ENCODE measurements at regions not wholly inside any gene's neighbourhood (a gene's known extent, or its start where the extent isn't known, plus 50 kb on each side); places are given as distances from the start of the nearest gene placed in this dataset.

DNA sequence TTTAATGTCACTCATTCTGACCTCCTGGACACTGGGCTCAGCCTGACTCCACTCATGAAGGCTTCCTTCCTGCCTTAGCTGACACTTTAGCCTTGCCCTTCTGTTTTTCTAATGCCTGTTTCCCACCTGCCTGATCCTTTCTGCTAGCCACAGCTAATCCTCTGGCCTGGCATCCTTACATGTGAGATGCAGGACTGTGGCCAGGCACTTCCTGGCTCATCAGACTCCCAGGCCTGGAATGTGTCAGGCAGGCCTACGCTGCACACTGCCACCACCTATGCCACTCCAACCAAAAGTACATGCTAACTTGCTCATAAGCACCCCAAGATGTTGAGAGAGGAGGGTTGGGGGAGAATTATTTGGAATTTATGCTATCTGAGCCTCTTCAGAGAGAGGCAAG lies 138.8 kb upstream of the NALF2 start:
- no peak for DNase-seq (ENCODE audit: low read depth)

DNA sequence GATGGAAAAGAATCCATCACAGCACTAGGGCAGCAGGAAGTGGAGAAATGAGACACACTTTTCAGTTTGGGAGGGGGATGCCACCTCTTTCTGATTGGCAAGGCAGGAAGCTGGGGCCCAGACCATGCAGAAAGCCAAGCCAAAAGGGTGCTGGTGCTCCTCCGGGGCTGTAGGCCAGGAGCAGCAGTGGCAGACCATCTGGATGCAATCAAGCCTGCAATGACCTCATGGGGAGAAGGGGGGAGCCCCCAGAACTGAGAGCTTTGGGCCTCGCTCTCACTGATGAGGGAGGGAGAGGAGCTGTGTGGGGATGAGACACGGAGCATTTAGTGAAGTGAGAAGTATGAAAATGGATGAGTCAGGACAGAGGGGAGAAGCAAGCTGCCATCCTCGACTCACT lies 141.3 kb upstream of the NALF2 start:
- no peak for DNase-seq (ENCODE audit: low read depth)

DNA sequence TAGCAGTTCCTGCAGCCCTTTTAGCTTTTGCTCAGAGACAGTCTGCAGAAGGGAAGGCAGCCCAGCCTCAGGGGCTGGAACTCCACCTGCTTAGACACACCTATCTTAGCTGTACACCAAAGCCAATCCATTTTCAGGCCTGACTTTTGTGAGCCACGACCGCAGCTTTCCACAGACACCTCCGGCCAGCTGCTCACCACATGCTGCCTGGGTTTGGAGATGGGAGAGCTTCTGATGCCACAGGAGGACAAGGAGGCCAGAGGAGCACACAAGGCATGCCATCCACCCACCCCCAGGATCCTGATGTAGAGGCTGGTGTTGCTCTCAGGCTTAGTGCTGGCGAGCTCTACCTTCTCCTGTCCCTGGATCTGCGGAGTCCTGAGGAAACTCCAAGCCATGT lies 141.8 kb upstream of the NALF2 start:
- peak; percentile 41 for DNase-seq (ENCODE audit: low read depth)

DNA sequence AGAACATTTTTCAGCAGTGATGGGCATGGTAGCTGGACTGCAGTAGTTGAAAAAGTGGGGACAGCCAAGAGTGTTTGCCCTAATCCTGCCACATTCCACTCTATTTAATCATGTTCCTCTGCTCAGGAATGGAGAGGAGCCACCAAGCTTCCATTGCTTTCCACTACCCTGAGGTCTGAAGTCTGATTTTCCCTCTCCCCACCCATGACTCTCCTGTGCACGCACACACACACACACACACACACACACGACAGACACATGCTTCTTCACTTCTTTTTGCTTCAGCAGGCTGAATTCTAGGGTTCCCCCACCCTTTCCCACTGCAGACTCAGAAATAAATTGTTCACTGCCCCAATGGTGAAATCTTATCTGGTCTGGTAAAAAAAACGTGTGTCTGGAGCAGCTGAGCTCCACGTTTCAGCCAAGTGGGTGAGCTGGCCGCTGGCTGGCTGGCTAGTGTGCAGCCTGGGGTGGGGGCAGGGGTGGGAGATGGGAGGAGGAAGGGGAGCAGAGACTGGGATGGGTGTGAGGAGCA lies 142.7 kb upstream of the NALF2 start:
- peak; percentile 28 for DNase-seq (ENCODE audit: low read depth)

DNA sequence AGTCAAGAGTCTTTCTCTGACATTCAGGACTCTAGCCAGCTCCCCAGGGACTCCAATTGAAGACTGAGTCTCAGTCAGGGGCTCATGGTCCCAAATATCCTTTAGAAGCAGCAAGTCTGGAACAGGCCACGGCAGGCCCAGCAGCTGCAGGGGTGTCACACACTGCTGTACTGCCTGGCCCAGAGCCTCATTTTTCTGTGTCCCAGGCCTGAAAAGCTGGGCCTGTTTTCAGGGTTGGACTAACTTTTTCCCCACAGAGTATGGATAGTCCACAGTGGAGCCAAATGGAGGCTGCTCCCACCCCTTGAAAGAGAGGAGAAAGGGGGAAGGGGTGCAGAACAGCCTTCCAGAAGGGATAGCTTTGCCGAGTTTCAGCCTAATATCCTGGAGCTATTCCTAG lies 146.8 kb upstream of the NALF2 start:
- no peak for DNase-seq (ENCODE audit: low read depth)

DNA sequence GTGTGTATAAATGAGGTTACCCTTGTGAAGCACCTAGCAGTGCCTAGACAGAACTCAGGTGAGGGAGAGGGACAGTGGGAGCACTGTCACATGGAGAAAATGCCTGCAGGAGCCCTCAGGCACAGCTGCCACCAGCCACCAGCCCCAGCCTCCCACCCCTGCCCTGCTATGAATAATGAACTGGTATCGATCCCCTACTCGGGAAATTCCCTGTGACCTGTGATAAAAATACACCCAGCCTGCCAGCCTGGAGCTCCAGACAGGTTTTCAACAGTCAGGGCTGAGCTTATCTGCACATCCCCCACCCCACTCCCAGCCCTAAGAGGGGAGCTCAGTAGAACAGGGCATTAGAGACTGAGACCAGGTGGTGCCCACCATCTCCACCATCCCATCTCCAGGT lies 159.6 kb upstream of the PJA1 start:
- no peak for DNase-seq (ENCODE audit: low read depth)

DNA sequence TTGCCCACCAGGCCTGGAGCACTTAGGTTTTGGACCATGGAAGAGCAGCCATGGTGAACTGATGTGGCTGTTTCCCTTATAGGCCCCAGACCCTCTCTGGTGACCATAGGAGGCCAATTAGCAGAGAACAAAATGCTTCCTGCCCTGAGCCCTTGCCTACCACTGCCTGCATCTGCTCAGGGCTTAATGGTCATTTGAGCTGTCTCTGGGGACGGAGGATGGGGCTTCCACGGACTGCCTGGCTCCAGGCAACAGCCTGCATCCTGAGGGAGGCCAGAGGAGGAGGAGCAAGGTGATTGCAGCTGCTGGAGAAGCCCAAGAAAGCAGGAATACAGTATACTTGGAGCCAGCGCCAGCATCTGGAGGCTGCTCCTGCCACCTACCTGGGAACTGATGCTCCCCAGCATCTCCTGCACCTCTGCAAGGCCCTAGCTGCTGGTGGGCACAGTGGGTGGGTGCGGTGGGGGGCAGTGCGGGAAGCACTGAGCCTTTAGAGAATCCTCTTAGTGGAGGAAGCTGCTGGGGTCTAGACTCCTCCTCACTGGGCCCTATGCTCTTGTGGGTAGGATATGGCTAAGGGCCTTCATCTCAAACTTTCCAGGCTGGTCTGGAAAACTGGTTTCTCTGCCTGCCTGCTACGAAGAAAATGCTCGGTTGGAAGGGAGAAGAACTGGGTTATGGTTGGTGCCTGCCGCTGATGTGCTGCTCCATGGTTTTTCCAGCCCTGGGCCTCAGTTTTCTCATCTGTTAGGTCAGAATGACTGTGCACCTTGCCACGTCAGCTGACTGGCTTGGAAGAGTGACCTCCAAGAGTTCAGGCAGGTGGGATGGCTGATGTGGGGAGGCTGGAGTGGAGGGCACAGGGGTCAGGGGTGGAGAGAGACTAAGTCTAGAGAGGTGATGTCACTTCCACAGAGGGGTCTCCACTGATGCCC lies 158.8 kb upstream of the PJA1 start:
- DNase-seq (ENCODE audit: low read depth) = peak; percentile 3

DNA sequence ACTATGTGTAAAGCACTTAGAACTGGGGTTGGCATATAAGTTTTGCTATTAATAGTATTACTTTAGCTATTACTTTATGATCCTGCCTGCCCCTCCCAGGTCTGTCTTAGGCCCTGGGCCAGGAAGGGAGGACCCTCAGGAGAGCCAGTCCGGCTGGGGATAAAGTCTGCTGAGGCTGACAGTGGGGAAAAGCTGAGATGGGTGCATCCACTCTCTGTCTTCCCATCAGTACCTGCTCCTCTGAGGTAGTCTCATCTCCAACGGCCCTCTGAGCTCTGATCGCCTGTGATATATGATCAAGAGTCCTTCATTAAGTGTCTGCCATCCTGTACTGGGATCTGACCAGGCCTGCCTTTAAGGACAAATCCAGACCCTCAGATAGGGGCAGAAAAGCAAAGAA lies 156.5 kb upstream of the PJA1 start:
- DNase-seq (ENCODE audit: low read depth) = no peak

DNA sequence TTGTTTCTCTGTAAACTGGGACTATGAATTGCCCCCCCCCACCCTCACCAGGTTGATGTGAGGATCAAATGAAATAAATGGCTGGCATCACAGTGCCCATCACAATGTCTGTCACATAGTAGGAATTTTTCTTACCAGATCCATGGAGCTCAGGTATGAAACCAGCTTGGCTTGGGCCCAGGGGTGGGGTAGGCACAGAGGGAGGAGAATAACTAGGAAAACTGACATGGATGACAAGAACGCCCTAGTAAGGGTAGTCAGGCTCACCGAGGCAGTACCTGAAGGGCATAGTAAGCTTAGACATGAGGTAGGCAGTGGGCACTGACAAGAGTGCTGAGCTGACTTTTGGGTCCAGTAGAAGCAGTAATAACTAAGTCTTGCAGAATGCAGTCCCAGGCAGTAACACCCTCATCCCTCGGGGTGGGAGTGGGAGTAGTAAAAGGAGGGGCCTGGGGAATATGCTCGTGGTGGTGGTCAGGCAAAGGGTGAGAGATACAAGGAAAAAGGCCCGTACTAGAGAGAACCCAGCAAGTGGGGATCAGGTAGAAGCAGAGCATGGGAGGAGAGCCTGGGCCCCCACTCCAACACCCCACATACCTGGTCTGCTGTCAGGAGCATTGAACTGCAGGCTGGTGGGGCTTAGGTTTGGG lies 155.9 kb upstream of the PJA1 start:
- no peak for DNase-seq (ENCODE audit: low read depth)

DNA sequence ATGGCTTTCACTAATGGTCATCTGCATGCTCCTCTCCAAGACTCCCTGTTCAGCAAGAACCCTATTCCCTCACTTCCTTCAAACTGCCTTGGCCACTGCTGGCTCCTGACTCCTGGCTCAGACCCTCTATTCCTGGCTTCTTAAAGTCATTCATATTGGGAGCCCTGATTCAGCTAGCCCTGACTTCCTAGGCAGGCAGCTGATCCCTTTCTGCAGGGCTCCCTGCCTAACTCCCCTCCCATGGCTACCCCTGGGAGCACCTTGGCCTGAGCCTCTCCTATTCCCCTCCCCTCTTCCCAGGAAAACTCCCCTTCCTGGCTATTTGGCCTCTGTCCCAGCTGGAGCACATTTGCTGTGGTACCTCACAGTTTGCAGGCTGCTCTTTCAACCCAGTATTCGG lies 154.9 kb upstream of the PJA1 start:
- no peak for DNase-seq (ENCODE audit: low read depth)

DNA sequence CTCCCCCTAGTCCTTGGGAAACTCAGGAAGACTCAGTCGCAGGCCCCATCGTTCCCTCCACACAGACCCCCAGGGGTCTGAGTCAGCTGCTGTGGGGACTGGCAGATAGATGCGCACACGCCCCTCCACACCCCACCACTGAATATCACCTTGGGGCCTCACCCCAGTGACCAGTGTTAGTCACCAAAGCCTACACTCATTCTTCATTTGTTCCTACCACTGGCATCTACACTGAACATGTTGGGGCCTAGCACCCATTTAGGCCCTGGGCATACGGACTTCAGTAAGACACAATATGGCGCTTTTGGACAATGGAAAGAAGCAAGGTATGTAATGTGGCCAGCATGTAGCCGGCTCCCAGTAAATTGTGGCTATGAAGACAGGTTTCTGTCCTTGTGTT lies 154.1 kb upstream of the PJA1 start:
- DNase-seq (ENCODE audit: low read depth) = no peak

DNA sequence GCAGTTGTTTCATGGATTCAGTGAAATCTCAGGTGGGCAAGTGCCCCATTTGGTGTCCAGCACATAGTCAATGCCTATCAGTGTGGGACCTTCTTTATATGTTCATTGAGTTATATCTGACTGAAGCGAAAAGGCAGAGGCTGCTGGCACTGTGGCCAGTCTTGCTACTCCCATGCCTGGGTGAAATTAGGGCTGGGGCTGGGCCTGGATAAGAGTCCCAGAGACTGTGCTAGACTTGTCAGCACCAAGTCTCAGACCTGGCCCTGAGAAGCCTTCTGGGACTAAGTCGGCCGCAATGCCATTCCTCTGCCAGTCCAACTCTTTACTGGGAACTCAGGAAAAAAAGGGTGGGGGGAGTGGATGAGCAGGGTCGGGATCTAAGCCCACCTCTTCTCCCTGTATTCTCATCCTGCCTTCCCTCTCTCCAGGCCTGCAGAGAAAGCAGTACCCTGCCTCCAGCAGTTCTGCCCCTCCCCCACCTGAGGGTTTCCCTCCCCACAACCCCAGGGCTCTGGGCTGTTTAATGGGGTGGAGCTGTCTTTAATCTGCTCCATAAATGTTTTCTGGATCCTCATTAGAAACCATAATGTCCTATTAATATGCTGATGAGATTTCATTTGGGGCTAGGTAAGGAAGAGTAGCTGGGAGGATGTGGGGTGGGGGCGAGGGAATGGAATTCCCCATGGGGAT lies 153.5 kb upstream of the PJA1 start:
- no peak for DNase-seq (ENCODE audit: low read depth)

DNA sequence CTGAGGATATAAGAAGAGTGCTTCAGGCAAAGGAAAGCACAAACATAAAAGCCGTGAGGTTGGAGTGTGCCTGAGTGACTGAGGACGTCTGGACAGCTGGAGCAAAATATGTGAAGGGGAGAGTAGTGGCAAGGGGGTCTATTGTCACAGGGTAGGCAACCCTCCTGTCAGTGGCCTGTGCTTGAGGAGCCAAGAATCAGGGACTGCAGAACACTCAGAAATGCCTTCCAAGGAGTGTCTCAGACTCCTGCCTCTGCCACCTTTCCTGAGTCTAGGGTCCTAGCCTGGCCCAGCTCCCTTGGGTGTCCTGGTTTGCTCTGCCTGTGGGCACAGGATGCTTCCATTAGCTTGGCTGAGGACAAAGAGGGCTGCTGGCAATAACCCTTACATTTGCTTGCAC lies 152.5 kb upstream of the PJA1 start:
- no peak for DNase-seq (ENCODE audit: low read depth)

DNA sequence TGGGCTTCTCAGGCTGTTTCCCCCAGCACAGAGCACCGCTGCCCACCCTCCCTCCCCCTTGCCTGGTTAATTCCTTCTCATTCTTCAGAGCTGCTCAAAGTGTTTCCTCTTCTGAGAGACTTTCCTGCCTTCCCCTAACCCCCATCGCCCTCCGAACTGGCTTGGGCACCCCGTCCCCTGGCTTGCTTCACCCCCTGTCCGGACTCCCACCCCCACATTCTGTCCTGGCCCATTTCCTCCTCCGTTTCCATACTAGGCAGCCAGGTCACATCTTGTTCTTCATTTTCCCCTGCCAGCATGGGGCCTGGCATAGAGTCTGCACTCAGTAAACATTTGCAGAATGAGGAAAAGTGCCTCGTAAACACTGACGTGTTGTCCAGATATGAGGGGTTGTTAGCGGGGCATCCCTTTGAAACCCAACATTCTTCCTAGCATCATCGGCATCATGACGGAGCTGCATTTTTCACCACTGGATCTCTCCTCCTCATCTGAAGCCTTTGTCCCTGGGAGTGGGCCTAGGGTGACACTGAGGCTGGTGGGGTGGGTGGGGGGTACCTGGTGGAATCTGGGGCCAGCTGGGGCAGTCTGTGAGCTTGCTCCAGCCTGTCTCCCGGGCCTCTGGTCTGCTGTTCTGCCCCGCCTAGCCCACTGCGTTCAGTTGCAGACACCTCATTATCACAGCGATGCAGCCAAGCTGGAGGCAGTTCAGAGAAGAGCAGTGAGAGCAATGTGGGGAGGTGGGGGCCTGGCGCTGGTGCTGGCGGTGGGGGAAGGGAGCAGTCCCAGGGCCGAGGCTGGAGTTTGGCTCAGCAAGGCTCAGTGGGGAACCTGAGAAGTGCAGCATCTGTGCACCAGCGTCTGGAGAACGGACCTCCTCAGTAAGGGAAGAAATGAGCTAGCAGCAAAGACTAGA lies 149.4 kb upstream of the PJA1 start:
- DNase-seq (ENCODE audit: low read depth) = no peak

DNA sequence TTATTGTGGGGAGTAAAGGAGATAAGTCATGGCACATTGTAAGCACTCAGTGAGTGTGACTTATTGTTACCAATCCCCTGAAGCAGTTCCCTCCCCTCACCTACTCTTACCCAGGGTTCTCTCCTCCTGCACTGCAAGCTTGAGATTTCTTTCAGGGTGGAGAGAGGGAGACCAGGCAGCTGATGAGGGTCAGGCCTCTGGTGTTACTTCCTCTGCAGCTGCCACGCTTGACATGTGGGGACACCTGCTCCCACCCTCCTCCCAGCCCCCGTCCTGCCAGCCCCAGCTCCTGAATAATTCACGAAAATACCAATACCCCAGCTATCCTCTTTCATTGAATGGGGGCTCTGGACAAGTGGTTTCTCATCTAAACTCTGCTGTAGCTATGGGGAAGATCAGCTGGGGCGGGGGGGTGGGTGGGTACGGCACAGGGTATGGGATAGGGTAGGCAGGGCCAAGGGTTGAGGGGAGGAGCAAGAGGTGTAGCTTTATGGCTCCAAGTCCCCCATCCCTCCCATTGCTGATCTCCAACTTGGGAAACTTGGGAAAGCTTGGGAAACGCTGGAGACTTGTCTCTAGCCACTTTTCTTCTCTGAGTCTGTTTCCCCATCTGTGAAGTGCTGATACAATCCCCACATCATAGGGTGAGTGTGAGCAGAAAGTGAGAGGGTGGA lies 148.5 kb upstream of the PJA1 start:
- peak; percentile 31 for DNase-seq (ENCODE audit: low read depth)

DNA sequence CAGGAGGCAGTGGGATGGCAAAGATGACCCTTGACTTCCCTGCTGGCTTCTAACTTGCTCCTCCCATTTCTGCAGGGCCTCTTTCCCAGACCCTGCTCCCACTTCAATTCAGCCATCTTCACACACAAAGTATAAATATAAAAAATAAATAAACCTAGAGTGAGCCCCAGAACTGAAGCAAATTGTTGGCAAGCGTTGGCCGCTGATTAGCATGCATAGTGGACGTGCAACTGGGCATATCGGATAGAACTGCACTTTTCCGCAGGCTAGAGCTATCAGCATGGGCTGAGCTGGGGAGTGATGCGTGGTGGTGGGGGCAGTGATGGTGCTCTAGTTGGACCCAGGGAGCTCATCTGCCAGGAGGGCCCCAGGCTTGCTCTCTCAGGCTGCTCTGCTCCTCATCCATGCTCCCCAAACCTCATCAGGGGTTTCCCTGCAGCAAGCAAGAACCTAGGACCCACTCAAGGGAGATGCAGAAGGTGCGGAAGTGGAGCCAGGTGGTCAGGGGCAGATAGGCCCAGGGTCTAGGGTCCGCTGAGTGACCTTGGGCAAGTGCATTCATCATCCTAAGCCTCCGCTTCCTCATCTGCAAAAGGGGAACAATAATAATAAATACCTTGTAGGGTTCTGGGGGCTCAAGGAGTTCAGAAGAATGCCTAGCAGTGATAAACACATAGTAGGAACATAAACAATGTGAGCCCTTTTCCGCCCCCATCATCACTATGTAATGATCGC lies 146.8 kb upstream of the PJA1 start:
- DNase-seq (ENCODE audit: low read depth) = no peak

DNA sequence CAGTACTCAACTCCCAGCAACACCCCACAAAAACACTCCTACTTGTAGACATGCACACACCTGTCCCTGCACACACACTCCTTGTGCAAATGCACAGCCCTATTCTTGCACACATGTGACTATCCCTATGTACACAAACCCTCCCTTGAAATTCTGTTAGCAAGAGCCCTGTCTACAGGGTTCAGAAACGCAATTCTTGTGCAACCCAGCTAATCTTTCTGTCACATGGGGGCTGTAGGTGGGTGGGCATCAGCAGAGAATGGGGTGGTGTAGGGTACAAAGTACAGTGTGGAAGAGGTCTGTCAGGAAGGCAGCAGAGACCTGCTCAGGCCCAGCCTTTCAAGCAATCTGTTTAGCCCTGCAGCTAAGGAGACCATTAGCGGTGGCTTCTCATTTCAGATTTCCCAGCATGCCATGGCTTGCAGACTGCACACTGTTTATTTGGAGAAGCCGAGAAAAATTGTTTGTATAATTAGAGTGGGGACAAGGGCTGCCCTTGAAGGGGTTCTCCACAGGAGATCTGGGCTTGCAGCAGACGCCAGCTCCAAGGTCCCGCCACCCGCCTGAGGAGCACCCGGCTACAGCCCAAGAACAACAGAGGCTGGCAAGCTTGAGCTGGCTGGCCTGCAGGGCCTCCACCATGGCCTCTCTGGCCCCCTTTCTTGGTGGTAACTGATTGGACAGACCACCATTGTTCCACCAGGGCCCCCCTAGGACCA lies 144.0 kb upstream of the PJA1 start:
- DNase-seq (ENCODE audit: low read depth) = no peak

DNA sequence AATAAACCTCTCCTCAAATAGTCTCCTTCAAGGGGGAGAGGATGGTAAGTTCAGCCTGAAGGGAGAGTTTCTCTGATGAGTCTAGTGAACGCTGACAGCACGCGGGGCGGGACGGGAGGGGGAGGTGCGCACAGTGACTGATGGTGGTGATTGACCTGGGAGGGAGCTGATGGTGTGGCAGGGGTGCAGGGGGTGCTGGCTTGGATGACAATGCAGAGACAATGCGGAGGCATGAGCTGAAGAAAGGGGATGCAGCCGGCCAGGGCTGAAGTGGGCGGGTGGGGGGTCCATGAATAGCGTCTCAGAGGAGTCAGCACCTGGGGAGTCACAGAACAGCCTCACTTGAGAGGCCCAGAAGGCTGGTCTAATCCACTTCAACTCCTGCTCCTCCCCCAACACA lies 142.5 kb upstream of the PJA1 start:
- no peak for DNase-seq (ENCODE audit: low read depth)

DNA sequence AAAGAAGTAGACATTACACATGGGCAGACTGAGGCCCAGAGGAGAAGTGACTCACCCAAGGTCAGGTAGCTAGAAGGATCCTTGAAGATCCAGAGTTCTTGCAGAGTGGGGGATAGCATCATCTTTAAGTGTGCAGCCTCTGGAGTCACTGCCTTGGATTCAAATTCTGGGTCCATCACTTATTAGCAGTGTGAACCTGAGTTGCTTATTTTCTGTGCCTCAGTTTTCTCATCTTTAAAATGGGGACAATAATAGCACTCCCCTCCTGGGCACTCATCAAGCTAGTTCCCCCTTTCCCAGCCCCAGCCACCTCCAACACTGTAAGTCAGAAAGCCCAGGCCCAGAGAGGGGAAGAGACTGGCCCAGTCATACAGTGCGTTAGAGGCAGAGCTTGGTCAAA lies 141.8 kb upstream of the PJA1 start:
- no peak for DNase-seq (ENCODE audit: low read depth)

Data from myocyte (in vitro differentiated cells).